G401.6 (cell line): ENCODE measurements at regions not wholly inside any gene's neighbourhood (a gene's known extent, or its start where the extent isn't known, plus 50 kb on each side); places are given as distances from the start of the nearest gene placed in this dataset.

Experiments
- FAIRE-seq: peaks from 2 replicates; lab custom pipeline; 2012; peaks lifted over from hg19 to GRCh38; lab: Jason Lieb, UNC

- no peak for FAIRE-seq
Measured at GRCh38 chr5:77844623-77845323, 68.6 kb upstream of the TBCA start.

GRCh38 chr5:77844373-77844622 is 68.2 kb upstream of the TBCA start:
- FAIRE-seq: no peak

- FAIRE-seq: no peak
Measured at GRCh38 chr5:77843570-77844372, 67.6 kb upstream of the TBCA start.

- no peak for FAIRE-seq
Measured at GRCh38 chr5:77842243-77842642, 66.1 kb upstream of the TBCA start.

- no peak for FAIRE-seq
Measured at GRCh38 chr5:77841616-77842015, 65.5 kb upstream of the TBCA start.

GRCh38 chr5:77840930-77841329 is 64.8 kb upstream of the TBCA start:
- FAIRE-seq: no peak

GRCh38 chr5:77839691-77840090 is 63.6 kb upstream of the TBCA start:
- no peak for FAIRE-seq

GRCh38 chr5:77832938-77833337 is 56.8 kb upstream of the TBCA start:
- no peak for FAIRE-seq

- no peak for FAIRE-seq
Measured at GRCh38 chr5:77832166-77832770, 56.1 kb upstream of the TBCA start.

- FAIRE-seq: no peak
Measured at GRCh38 chr5:77828445-77828844, 52.3 kb upstream of the TBCA start.
